NCI-H2081 treated with DMSO at 0.1 percent for 48 hours (cell line): ENCODE measurements at regions not wholly inside any gene's neighbourhood (a gene's known extent, or its start where the extent isn't known, plus 50 kb on each side); places are given as distances from the start of the nearest gene placed in this dataset.

ENCODE experiments used
- DNase-seq: peaks from one replicate; lab custom pipeline; 2025; lab: John Stamatoyannopoulos, UW

DNA sequence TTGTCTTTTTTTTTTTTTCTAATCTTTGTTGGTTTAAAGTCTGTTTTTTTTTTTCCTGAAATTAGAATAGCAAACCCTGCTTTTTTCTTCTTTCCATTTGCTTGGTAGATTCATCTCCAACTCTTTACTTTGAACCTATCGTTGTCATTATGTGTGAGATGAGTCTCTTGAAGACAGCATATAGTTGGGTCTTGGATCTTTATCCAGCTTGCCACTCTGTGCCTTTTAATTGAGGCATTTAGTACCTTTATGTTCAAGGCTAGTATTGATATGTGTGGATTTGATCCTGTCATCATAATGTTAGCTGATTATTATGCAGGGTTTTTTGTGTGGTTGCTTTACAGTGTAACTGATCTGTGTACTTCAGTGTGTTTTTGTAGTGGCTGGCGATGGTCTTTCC is 383.8 kb downstream of the MAN2A1 start:
- DNase-seq: no peak

DNA sequence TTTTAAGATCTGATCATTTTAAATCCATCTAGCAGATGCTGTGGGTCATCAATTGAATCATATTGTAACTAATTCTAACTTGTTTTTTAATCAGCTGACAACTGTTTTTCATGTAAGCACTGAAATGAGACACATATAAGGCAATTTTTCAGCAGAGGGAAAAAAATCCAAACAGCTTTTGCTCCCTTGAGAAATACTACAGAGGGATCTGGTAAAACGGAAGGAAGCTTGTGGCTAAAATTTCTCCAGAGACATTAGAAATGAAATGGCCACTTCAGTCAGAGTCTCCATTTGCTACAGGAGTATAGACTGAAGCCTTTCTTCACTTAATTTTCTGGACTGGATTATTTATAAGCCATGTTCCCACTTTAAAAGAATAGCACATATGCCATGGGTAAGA is 385.9 kb downstream of the MAN2A1 start:
- DNase-seq: no peak

DNA sequence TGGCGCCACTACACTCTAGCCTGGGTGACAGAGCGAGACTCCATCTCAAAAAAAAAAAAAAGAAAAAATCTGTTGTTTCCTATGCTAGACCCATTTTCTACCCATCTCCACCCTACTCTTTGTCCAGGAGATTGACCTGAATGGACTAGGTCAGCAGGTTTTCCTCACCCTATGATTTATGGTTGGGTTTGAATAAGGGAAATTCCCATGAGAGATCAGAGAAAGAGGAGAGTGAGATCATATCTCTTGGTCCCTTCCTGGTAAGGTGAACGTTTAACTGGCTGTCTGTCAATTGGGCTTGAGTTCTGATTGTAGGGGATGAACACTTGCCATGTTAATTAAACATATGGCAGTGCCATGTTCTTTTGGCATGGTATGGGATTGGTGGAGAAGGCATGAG is 387.4 kb downstream of the MAN2A1 start:
- no peak for DNase-seq

- no peak for DNase-seq
Observed at GRCh38 chr5:110082194-110082593, 392.5 kb downstream of the MAN2A1 start.

GRCh38 chr5:110082863-110083262 is 393.1 kb downstream of the MAN2A1 start:
- DNase-seq: no peak

GRCh38 chr5:110085826-110086225 is 396.1 kb downstream of the MAN2A1 start:
- DNase-seq: no peak

- DNase-seq: no peak
Observed at GRCh38 chr5:110086658-110087388, 397.1 kb downstream of the MAN2A1 start.

GRCh38 chr5:110087829-110088228 is 398.1 kb downstream of the MAN2A1 start:
- DNase-seq: no peak

GRCh38 chr5:110088676-110089436 is 399.1 kb downstream of the MAN2A1 start:
- no peak for DNase-seq

GRCh38 chr5:110092955-110093785 is 403.4 kb downstream of the MAN2A1 start:
- no peak for DNase-seq

DNA sequence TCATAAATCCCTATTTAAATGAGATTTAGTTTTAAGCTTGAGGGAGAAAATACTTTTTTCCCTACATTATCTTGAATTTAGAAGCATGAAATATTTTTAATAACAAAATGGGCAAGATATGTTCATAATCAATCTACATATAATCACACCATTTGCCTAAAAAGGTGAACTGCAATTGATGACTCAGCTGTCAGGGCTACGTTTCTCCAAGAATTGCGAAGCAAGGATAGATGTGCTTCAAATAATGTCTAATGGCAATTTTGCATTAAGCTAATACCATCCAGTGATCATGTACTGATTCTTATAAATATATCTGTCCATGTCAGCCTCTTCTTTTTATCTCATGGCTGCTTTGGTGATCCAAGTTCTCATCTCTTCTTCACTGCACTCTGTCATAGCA is 404.4 kb downstream of the MAN2A1 start:
- no peak for DNase-seq

- no peak for DNase-seq
Observed at GRCh38 chr5:110094548-110094947, 404.8 kb downstream of the MAN2A1 start.

DNA sequence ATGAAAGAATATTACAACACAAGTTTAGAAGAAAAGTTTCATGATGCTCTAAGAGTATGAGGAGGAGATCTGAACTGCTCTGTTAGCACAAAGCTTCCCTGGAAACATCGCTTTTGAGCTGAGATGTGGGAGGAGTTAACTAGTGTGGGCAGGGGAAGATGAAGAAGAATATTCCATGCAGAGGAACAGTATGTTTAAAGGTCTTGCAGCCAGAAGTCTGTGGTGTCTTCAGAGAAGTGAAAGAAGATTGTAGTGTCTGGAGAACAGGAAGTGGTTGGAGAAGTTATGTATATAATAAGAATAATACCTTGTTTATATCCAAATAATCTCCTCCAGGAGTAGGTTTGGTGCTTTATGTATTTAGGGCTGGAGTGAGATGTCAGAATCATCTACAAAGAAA is 406.7 kb downstream of the MAN2A1 start:
- no peak for DNase-seq

DNA sequence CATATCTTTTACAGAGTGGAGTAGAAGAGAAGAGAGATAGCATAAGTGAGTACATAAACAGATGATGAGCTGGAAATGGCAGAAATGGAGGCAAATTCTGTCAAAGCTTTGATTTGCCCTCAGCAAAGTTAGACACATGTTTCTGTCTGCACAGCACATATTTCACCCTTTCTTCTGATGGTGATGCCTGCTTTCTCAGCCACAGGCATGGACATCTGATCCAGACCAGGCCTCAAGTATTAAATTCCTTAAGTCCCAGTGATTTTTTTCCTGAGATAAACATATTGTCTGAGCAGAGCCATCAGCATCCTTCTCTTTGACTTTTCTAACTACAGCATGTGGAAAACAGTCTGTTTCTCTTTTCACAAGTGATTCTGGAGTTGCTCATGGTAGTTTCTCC is 409.8 kb downstream of the MAN2A1 start:
- DNase-seq: no peak

DNA sequence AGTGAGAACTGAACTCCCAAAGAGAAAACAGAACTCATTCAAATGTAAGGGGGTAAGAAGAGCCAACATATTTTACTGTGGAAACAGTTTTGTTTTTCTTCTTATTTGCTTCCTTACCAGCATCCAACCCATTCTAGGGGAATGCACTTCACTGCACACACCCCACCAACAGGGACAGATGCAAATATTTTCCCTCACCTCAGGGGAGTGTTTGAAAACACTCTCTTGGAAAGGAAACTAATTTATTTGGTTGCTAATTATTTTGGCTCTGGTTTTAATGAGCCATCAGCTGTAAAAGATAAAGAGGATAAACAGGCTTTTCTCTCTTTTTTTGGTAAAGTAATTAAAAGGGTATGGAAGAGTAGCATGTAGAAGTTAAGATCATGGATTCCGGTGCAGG is 413.4 kb downstream of the MAN2A1 start:
- no peak for DNase-seq

GRCh38 chr5:110104060-110104725 is 414.5 kb downstream of the MAN2A1 start:
- DNase-seq: no peak

DNA sequence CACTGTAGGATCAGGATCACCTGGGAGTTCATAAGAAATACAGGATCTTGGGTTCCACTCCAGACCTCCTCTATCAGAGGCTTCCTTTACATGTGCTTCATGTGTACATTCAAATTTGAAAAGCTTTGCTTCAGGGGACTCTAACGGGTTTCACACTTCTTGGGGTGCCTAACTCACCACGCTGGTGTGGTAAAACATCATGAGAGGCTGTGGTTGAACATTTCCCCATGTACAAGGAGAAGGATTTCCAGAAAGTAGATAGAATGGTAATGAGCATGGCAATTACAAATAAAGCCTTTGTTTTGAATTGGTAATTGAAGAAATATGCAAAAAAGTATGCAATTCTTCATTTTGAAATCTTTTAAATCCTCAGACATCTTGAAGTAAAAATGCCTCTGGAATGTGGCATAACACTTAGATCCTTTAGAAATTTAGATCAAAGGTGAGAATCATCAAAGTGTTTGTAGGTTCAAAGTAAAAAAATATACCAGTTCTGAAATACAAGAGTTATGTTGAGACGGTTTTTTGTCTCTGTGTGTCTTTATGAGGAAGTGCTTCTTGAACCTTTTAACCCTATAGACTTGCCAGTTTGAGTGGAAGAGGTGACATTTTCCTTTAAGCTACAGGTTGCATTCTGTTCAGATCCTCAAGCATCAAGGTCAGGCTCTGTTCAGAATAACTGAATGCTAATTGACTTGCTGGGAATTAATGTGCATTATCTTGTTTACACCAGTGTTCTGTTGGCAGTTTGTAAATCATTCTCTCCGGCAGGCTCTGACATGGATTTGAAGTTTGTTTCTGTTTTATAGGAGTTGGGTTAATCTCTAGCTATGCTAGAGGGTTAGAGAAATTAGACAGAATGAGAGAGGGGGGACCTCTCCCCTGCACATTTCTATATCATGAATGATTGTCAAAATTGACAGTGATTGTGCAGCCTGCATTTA is 415.3 kb downstream of the MAN2A1 start:
- DNase-seq: no peak

- no peak for DNase-seq
Observed at GRCh38 chr5:110105692-110106091, 416.0 kb downstream of the MAN2A1 start.

DNA sequence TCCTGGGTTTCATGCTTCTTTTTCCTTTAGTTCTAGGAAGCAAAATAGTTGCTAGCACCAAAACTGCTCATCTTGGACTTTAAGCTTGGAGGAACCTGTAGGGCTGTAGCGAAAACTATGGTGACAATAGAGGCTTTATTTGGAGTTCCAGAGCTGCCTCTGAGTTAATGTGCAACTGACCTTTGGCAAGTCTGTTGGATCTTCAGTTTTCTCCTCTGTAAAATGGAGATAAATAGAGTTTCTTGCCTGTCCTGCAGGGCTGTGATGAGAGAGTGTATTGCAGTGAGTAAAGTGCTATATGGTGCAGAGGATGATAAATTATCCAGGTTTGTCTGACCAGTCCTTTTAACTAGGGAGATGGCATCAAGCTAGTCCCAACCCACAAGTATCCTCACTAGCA is 417.0 kb downstream of the MAN2A1 start:
- no peak for DNase-seq

GRCh38 chr5:110108520-110108919 is 418.8 kb downstream of the MAN2A1 start:
- DNase-seq: no peak

- DNase-seq: no peak
Observed at GRCh38 chr5:110109667-110110066, 419.9 kb downstream of the MAN2A1 start.
